NCI-H2196 (cell line): ENCODE measurements at regions not wholly inside any gene's neighbourhood (a gene's known extent, or its start where the extent isn't known, plus 50 kb on each side); places are given as distances from the start of the nearest gene placed in this dataset.

Experiments used
- DNase-seq: peaks from one replicate; lab custom pipeline; 2025; ENCODE audit not compliant: unreplicated experiment; lab: John Stamatoyannopoulos, UW

GRCh38 chr2:196353717-196354116, 182.3 kb upstream of the STK17B start:
- no peak for DNase-seq

GRCh38 chr2:196354186-196354585, 182.8 kb upstream of the STK17B start:
- DNase-seq = no peak

DNA sequence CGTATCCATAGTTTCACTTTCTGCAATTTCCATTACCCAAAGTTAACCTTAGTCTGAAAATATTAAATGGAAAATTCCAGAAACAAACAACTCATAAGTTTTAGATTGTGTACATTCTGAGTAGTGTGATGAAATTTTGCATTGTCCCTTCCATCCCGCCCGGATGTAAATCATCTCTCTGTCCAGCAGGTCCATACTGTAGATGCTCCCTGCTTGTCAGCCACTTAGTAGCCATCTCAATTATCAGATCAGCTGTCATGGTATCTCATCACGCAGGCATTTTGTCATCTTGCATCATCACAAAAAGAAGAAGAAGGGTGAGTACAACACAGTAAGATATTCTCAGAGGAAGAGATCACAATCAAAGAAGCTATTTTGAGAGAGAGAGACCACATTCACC, 185.0 kb upstream of the STK17B start:
- DNase-seq = no peak

DNA sequence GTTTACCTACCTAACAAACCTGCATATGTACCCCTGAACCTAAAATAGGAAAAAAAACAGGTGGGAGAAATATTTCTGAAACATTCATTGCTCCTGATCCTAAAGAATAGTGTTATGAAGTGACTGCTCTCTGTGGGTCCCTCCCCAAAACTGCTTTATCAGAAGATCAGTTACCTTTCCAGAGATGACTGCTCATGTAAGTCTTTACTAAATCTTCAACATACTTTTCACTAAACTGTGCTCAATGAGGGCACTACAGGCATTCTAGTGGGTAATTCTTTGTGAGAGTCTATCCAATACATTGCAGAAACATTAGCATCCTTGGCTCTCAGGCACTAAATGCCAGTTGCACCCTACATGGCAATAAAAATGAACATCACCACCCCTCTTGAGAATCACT, 189.3 kb upstream of the STK17B start:
- DNase-seq = no peak

- no peak for DNase-seq
Measured at GRCh38 chr2:196361606-196362326, 190.4 kb upstream of the STK17B start.

- no peak for DNase-seq
Measured at GRCh38 chr2:196362973-196363549, 191.7 kb upstream of the STK17B start.

DNA sequence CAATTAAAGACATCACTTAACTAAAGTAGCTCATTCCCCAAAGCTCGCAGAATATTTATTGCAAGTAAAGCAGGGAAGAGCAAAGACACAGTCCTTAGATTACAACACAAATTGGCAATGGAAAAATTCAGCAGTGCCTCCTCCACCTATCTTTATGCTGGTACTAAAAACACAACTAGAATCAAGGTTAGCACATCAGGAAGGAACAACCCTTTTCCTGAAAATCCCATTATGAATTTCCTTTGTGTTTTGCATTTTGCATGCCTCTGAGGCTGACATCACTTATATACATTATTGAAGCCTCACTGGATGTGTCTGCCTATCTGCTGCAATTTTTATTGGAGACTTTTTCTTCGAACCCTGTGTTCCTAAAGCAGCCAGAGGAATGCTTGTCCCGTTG, 193.8 kb upstream of the STK17B start:
- no peak for DNase-seq

DNA sequence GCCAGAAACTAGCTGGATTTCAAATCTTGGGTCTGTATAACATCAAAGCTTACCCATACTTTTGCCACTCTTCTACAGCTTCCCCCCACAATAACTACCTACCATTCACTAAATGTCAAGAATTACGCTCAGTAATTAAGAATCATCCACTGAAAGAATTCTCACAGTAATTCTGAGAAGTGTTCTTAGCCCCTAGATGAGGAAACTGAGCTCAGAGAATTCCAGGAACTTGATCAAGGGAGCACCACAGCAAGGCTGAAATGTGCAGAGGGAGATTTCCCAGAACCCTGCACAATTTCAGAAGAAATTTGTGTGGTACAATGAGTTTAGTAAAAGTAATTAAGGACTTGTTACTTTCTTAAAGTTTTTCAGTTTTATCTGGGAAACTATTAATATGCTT, 194.5 kb upstream of the STK17B start:
- no peak for DNase-seq

DNA sequence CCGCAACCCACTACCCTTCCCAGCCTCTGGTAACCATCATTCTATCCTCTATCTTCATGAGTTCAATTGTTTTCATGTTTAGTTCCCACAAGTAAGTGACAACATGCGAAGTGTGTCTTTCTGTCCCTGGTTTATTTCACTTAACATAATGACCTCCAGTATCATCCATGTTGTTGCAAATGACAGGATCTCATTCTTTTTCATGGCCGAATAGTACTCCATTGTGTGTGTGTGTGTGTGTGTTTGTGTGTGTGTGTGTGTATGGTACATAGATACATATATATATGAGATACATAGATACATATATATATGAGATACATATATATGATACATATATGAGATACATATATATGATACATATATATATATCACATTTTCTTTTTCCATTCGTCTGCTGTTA, 196.3 kb upstream of the STK17B start:
- DNase-seq = no peak

DNA sequence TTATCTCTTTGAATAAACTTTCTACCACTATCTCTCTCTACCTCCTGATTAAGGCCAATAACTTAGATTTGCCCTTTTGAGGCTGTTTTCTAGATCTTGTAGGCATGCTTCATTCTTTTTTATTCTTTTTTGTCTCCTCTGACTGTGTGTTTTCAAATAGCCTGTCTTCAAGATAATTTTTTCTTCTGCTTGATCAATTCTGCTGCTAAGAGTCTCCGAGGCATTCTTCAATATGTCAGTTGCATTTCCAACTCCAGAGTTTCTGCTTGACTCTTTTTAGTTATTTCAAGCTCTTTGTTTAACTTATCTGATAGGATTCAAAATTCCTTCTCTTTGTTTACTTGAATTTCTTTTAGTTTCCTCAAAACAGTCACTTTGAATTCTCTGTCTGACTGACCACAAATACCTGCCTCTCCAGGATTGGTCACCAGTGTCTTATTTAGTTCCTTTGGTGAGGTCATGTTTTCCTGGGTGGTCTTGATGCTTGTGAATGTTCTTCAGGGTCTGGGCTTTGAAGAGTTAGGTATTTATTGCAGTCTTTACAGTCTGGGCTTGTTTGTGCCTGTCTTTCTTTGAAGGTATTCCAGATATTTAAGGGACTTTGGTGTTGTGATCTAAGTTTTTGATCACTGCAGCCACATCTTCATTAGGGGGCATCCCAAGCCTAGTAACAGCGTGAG, 197.3 kb upstream of the STK17B start:
- no peak for DNase-seq

DNA sequence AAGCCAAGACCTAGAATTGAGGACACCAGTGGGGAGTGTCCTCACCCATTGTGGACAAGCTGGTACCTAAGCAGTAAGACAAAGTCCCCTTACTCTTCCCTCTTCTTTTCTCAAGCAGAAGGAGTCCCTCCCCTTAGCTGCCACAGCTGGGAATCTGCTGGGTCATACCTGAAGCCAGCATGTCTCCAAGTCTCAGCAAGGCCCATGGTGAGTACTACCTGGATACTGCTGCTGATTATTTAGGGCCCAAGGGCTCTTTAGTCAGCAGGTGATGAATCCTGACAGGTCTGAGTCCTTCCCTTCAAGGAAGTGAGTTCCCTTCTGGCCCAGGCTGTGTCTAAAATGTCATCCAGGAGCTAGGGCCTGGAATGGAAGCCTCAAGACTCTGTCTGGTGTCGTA, 198.6 kb upstream of the STK17B start:
- DNase-seq = no peak

DNA sequence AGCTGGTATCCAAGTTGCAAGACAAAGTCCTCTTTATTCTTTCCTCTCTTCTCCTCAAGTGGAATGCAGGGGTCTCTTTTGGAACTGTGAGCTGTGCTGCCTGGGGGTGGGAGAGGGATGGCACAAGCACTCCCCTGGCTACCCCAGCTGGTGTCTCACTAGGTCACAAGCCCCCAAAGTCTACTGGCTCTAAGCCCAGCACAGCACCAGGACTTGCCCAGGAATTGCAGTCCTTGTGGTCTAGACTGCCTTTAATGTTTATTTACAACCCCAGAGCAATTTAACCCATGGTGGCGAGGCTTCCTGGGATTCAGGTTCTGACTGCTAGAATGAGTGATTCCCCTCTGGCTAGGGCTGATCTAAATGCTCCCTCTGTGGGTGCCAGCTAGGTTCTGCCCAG, 199.0 kb upstream of the STK17B start:
- DNase-seq = no peak

DNA sequence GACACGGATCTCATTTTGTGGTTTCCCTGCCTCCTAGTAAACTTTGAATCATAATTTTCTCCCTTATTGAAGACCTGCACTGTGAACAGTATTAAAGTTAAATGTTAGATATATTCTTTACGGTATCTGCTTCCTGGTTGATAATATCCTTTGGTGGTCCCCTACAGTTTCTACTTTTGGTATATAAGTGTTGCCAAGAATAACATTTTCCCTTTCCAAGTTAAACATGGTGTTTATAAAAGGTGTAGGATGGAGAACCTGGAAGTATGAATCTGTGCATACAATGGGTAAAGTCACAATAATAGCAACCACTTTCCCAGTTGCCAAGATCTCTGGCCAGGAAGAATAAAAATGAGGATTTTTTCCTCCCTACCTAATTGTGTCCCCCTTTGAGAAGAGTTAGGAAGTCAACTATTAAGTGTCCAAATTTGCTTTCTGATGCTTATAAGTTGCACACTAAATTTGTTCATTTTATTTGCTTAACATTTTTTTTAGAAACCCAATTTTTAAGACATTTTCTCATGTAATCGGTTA, 201.0 kb upstream of the STK17B start:
- no peak for DNase-seq

- DNase-seq = no peak
Measured at GRCh38 chr2:196372811-196373664, 201.7 kb upstream of the STK17B start.

- DNase-seq = no peak
Measured at GRCh38 chr2:196376984-196377877, 205.9 kb upstream of the STK17B start.

DNA sequence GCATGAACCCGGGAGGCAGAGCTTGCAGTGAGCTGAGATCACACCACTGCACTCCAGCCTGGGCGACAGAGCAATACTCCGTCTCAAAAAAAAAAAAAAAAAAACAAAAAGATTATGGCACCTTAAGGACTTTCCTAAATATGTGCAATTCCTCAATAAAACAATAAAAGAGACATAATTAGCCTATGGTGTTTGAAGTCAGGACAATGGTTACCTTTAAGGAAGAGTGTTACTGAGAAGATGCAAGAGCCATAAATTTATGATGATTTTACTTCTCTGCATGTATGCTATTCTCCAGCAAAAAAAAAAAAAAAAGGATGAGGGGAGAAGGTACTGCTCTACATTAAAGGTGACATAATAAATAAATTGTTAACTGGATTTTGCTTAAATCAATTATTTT, 208.2 kb upstream of the STK17B start:
- no peak for DNase-seq

DNA sequence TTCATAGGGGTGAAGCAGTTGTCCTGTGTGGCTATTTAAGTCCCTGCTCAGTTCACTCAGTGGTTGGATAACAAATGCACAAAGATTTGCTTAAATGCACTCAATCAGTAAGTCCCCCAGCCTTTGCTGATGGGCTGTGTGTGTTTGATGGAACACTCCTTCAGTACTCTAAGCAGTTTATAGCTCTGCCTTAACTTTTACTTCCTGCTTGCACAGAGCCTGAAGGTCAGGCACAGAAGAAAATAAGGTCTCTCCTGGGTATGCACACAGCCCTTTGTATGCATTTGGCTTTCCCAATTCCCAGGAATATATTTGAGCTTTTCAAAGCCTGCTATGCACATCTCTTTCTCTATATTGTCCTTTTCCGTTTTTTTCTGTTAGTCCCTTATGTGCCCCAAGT, 208.7 kb upstream of the STK17B start:
- DNase-seq = no peak

DNA sequence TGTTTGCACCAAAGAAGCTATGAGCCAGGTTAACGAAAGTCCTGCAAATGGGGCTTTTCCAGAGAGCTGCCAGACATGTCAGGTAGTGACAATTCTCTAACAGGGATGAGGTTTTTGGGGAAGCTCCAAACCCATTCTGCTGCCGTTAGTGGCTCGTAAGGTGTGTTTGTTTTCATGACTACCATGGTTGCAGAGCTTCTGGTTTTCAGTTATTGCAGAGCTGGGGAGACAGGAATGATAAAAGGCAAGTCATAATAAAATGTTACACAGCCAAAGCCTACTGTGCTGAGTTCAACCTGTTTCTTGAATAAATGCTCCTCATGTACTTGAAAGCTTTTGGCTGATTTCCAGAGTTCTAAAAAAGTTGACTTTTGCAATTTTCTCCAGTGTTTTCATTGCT, 209.2 kb upstream of the STK17B start:
- DNase-seq = no peak

DNA sequence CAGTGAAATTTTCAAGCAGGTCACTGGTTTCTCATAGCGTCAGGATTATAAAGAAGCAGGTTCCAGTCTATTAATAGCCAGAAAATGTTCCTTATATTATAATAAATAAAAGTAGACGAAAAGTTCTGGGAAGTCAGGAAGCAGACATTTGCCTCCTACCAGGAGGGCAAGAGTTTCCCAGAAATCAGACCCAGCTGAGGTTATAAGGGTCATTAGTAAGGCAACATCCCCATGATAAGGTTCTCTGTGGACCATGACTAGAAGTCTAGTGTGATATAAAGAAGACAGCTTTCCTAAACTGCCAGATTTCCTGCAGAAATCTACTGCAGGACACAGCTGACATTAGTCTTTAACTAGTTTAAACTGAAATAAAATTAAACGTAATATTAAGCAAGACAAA, 210.1 kb upstream of the STK17B start:
- DNase-seq = no peak

- DNase-seq = no peak
Measured at GRCh38 chr2:196383799-196384198, 212.4 kb upstream of the STK17B start.
